Fibroblast of the aortic adventitia (primary cell): ENCODE measurements at regions not wholly inside any gene's neighbourhood (a gene's known extent, or its start where the extent isn't known, plus 50 kb on each side); places are given as distances from the start of the nearest gene placed in this dataset.
"Not testable (repeated sequence)": the region's sequence is repeated elsewhere in the genome, so short reads cannot be mapped to it uniquely, and the experiment has no call there.

Source experiments
- DNase-seq: peaks from one replicate; pipeline ENCODE4 v3.0.0-alpha.2; 2010; ENCODE audit warnings: low read depth
- H3K4me3 ChIP-seq: 2 replicates; pipeline ENCODE4 v1.5.1; 2011; ENCODE audit warnings: low read depth, mild to moderate bottlenecking, control low read depth, low read length, moderate library complexity
- TF ChIP-seq, protein P1 (sequence below): IDR thresholded peaks from 2 replicates; pipeline ENCODE4 v1.5.1; 2011; ENCODE audit warnings: mild to moderate bottlenecking, low read length, control low read depth, inconsistent platforms; ENCODE audit not compliant: insufficient read depth

DNA sequence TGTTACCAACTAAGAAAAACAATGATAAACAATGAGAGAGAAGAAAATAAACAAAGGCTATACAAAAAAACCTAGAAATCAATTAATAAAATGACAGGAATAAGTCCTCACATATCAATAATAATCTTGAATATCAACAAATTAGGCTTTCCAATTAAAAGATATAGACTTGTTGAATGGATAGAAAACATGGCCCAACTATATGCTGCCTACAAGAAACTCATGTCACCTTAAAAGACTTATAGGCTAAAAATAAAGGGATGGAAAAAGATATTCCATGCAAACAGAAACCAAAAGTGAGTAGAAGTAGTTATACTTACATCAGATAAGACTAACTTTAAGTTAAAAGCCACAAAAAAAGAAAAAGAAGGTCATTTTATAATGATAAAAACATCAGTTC is 183.9 kb downstream of the MYRFL start:
- TF ChIP-seq, protein P1, sequence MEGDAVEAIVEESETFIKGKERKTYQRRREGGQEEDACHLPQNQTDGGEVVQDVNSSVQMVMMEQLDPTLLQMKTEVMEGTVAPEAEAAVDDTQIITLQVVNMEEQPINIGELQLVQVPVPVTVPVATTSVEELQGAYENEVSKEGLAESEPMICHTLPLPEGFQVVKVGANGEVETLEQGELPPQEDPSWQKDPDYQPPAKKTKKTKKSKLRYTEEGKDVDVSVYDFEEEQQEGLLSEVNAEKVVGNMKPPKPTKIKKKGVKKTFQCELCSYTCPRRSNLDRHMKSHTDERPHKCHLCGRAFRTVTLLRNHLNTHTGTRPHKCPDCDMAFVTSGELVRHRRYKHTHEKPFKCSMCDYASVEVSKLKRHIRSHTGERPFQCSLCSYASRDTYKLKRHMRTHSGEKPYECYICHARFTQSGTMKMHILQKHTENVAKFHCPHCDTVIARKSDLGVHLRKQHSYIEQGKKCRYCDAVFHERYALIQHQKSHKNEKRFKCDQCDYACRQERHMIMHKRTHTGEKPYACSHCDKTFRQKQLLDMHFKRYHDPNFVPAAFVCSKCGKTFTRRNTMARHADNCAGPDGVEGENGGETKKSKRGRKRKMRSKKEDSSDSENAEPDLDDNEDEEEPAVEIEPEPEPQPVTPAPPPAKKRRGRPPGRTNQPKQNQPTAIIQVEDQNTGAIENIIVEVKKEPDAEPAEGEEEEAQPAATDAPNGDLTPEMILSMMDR = no peak
- no peak for DNase-seq
- no peak overlapping the region for H3K4me3 ChIP-seq

DNA sequence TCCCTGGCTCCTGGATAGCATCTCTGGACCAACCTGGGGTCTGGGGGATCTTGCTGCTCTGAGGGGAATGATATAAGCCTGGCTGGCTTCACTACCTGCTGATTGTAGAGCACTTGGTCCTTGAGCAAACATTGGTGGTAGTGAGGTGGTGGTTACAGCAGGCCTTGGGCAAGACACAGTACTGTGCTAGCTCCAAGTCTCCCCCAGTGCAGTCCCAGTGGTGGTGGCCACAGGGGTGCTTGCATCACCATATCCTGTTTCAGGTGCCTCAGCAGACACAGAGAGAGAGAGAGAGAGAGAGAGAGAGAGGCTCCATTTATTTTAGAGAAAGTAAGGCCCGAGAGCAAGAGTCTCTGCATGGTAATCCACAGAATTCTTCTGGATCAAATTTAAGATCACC is 186.3 kb downstream of the MYRFL start:
- TF ChIP-seq, protein P1 = no peak
- no peak for DNase-seq

DNA sequence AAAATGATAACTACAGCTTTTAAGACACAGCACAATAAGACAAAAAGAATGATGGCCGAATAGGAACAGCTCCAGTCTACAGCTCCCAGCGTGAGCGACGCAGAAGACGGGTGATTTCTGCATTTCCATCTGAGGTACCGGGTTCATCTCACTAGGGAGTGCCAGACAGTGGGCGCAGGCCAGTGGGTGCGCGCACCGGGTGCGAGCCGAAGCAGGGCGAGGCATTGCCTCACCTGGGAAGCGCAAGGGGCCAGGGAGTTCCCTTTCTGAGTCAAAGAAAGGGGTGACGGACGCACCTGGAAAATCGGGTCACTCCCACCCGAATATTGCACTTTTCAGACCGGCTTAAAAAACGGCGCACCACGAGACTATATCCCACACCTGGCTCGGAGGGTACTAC is 188.0 kb downstream of the MYRFL start:
- not testable (repeated sequence) for H3K4me3 ChIP-seq, DNase-seq

More for the DNA sequence above, 186.3 kb downstream of the MYRFL start:
- H3K4me3 ChIP-seq = no peak overlapping the region

DNA sequence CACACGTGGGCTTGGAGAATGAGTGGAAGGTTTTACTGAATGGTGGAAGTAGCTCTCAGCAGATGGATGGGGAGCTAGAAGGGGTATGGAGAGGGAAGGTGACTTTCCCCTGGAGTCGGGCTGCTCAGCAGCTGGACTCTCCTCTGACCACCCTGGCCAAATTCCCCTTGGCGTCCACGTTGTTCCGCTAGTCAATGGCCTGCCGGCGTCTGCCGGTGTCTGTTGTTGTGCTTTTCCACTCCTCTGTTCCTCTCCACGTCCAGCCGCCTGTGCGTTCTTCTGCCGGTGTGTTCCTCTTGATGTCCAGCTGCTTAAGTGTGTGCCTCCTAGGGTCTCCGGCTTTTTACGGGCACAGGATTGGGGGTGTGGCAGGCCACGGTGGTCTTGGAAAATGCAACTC is 203.5 kb downstream of the MYRFL start:
- TF ChIP-seq, protein P1 = no peak

DNA sequence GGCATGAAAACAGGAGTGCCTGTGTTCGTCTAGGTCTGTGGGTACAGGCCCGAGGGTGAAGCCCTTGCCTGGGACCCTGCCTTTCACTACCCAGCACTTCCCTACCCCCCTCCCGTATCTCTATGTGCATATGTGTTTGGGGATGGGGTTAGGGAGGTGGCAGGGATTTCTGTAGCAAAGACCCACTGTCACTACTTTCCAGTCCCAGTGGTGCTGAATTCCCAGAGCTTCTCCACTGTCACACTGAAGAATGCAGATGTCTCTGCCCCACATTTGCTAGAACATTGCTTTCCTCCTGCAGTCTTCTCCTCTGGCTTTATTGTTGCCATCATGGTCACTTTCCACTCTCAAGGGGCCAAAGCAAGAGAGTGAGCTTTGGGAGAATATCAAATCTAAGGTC is 203.9 kb downstream of the MYRFL start:
- no peak overlapping the region for H3K4me3 ChIP-seq
- TF ChIP-seq, protein P1 = no peak
- no peak for DNase-seq

More for the DNA sequence above, 203.5 kb downstream of the MYRFL start:
- no peak for DNase-seq
- no peak overlapping the region for H3K4me3 ChIP-seq

DNA sequence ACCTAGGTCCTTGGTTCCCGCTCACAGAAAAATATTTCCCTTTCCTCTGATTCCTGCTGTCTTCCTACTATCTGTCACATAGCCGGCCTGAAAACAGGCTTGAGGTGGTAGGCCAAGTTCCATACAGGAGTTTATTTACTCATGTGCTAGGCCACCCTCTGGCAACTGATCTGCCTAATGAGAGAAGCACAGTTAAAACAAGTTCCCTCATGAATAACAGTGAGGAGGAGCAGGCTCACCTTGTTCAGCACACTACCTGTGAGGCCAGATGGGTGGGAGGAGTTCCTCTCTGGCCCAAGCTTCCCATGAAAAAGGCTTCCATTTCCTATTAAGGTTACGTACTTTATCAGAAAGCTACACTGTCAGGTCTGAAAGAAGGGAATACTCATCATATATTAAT is 206.0 kb downstream of the MYRFL start:
- TF ChIP-seq, protein P1 = no peak
- no peak for DNase-seq
- no peak overlapping the region for H3K4me3 ChIP-seq

DNA sequence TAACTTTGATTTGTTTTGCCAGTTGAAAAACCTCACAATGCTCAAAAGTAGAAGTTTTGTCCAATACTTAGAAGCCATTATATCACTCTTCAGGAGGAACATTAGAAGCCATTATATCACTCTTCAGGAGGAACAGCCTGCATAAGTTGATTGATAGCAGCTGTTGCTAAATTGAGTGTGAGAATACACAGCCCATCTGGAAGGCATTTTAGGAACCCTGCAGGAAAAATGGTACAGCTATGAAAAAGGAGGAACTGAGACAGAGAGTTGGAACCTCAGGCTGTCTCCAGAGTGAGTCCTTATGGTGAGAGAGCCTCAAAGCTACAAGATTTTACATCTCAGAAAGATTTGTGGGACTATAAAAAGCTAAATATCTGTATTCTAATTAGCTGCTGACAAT is 207.0 kb downstream of the MYRFL start:
- H3K4me3 ChIP-seq = no peak overlapping the region
- TF ChIP-seq, protein P1 = no peak
- no peak for DNase-seq
